ENCODE measurements at regions not wholly inside any gene's neighbourhood (a gene's known extent, or its start where the extent isn't known, plus 50 kb on each side); places are given as distances from the start of the nearest gene placed in this dataset.

- H3K36me3 Mint-ChIP-seq (ENCODE audit: low read depth) = no peaks in the 10 kb centered on the region
- peak; percentile 88 for DNase-seq (ENCODE audit: low spot score)
- no peak overlapping the region for H2AFZ ChIP-seq
- 0 out of 2 replicates have a peak, but pooled peaks have one; percentile 14 for TF ChIP-seq ZNF462 (CRISPR knock-in tag; IDR thresholded peaks at IDR 0.05)
- TF ChIP-seq, protein P1, sequence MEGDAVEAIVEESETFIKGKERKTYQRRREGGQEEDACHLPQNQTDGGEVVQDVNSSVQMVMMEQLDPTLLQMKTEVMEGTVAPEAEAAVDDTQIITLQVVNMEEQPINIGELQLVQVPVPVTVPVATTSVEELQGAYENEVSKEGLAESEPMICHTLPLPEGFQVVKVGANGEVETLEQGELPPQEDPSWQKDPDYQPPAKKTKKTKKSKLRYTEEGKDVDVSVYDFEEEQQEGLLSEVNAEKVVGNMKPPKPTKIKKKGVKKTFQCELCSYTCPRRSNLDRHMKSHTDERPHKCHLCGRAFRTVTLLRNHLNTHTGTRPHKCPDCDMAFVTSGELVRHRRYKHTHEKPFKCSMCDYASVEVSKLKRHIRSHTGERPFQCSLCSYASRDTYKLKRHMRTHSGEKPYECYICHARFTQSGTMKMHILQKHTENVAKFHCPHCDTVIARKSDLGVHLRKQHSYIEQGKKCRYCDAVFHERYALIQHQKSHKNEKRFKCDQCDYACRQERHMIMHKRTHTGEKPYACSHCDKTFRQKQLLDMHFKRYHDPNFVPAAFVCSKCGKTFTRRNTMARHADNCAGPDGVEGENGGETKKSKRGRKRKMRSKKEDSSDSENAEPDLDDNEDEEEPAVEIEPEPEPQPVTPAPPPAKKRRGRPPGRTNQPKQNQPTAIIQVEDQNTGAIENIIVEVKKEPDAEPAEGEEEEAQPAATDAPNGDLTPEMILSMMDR (conservative IDR thresholded peaks at IDR 0.05; ENCODE audit: low read depth in 2 of 2) = peak; percentile 85 to 89
- TF ChIP-seq, protein P2, sequence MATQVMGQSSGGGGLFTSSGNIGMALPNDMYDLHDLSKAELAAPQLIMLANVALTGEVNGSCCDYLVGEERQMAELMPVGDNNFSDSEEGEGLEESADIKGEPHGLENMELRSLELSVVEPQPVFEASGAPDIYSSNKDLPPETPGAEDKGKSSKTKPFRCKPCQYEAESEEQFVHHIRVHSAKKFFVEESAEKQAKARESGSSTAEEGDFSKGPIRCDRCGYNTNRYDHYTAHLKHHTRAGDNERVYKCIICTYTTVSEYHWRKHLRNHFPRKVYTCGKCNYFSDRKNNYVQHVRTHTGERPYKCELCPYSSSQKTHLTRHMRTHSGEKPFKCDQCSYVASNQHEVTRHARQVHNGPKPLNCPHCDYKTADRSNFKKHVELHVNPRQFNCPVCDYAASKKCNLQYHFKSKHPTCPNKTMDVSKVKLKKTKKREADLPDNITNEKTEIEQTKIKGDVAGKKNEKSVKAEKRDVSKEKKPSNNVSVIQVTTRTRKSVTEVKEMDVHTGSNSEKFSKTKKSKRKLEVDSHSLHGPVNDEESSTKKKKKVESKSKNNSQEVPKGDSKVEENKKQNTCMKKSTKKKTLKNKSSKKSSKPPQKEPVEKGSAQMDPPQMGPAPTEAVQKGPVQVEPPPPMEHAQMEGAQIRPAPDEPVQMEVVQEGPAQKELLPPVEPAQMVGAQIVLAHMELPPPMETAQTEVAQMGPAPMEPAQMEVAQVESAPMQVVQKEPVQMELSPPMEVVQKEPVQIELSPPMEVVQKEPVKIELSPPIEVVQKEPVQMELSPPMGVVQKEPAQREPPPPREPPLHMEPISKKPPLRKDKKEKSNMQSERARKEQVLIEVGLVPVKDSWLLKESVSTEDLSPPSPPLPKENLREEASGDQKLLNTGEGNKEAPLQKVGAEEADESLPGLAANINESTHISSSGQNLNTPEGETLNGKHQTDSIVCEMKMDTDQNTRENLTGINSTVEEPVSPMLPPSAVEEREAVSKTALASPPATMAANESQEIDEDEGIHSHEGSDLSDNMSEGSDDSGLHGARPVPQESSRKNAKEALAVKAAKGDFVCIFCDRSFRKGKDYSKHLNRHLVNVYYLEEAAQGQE (IDR thresholded peaks at IDR 0.05; ENCODE audit: unreplicated experiment) = no peak
- H3K4me1 Mint-ChIP-seq = no peaks in the 10 kb centered on the region
- no peaks in the 10 kb centered on the region for H3K4me1 ChIP-seq (ENCODE audit: insufficient read depth)
- H3K36me3 ChIP-seq (ENCODE audit: insufficient read depth) = no peaks in the 10 kb centered on the region
- H3K4me3 Mint-ChIP-seq = no peak overlapping the region
- H3K4me3 ChIP-seq = no peak overlapping the region
- H3K27me3 ChIP-seq (ENCODE audit: insufficient read depth) = no peaks in the 10 kb centered on the region
- ATAC-seq = peak; percentile 99
- H4K20me1 ChIP-seq (replicated peaks; ENCODE audit: insufficient read depth) = no peaks in the 10 kb centered on the region
- no peaks in the 10 kb centered on the region for H3K9me2 ChIP-seq (ENCODE audit: insufficient read depth)
- no peak overlapping the region for H3K27ac Mint-ChIP-seq
- no peaks in the 10 kb centered on the region for H3F3A ChIP-seq (replicated peaks; ENCODE audit: low read depth)
- H3K4me2 ChIP-seq = no peak overlapping the region
- H3K27me3 Mint-ChIP-seq (ENCODE audit: insufficient read depth, low read depth, poor library complexity) = no peaks in the 10 kb centered on the region
- no peaks in the 10 kb centered on the region for H3K79me2 ChIP-seq (replicated peaks; ENCODE audit: insufficient read depth)
- no peak overlapping the region for H3K27ac ChIP-seq (ENCODE audit: low read depth)
- H3K9me3 Mint-ChIP-seq = peaks cover 9% of the 10 kb centered on the region; the same call in 1 of the 3 replicates
These were observed 62.9 kb upstream of the CTIF start for GRCh38 chr18:48475635-48476549.
